Cardiac septum (tissue), 1 donor: ENCODE measurements at regions not wholly inside any gene's neighbourhood (a gene's known extent, or its start where the extent isn't known, plus 50 kb on each side); places are given as distances from the start of the nearest gene placed in this dataset.
"Not testable (repeated sequence)": the region's sequence is repeated elsewhere in the genome, so short reads cannot be mapped to it uniquely, and the experiment has no call there.

Experiments used
- DNase-seq: peaks from one replicate; pipeline ENCODE4 v3.0.0-alpha.2; 2020; ENCODE audit warnings: low spot score
- intact Hi-C: fragments of 100-400 bp; cut with DNase I; formaldehyde crosslinking; loops from one replicate; pipeline ENCODE4 v1.14.0; 2022
- donor health status: DM: no; HTN: no; CAD: no.

- intact Hi-C loops, result no loop called here
- no peak for DNase-seq
These were observed 1650.0 kb upstream of the CDH6 start for GRCh38 chr5:29543501-29543900.

DNA sequence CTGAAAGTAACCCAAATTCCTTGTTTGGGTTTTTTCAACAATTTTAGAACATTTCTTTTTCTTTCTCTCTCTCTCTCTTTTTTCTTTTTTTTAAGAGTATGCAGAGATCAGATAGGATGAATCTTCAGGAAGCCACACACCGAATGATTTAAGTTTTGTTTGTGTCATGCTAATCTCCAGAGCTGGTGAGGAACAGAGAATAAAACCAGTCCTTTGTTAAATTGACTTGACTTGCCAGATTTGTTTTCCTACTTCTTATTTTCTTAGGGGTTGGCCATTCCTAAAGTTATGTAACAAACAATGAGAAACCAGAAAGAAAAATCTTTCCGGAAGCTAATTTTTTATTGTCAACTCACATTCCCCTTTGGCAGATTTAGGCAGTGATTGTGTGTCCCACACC, 1669.3 kb upstream of the CDH6 start:
- intact Hi-C loops, result no loop called here
- no peak for DNase-seq

- intact Hi-C loops, result no loop called here
- no peak for DNase-seq
These were observed 1675.3 kb upstream of the CDH6 start for GRCh38 chr5:29518176-29518575.

DNA sequence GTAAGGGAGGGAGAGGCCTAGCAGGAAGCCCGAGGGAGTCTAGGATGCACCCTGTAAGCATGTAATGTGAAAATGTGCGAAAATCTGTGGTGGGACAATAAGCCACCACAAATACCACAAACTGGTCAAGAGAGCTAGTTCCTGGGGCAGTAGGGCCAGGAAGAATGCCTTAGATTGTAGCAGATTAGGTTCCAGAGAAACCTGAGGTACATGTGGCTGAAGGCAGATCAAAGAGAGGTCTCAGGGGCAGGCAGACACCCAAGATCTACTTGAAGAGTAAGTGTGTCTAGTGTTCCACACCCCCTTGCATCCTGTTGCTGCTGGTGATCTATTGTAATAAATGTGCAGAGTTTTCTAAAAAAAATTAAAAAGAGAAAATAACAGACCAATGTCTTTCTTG, 1677.3 kb upstream of the CDH6 start:
- intact Hi-C loops, result no loop called here
- no peak for DNase-seq

DNA sequence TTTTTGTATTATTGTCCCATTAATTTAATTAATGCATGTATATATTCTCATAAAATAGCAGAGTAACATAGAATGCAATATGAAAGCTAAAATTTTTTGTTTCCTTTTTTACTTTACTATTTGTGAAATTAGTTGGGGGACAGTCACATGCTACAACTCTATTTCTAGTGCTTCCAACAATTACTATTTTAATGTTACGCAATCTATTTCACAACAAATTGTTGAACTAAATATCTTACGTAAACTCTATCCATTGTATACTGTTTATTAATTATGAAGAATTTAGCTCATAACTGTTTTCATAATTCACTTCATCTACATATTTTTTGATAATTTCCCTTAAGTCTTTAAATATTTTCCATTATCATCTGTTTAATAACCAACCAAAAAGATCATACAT, 1685.4 kb upstream of the CDH6 start:
- intact Hi-C loops, result no loop called here
- no peak for DNase-seq

DNA sequence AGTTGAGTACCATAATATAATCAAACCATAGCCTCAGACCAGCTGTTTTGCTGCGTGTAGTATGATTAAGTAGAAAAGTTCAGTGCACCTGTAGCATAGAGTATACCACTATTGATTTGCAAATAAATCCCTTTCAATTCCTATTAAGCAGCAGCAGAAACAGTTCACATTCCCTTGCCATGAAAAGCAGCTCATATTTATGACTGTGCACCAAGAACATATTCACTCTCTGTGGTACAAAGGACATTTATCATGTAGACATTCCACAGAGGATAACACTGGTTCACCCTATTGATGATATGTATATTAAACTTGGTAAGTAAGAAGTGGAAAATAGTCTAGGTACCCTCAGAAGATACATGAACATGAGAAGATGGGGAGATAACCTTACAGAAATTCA, 1689.1 kb upstream of the CDH6 start:
- intact Hi-C loops, result no loop called here
- DNase-seq, result no peak

DNA sequence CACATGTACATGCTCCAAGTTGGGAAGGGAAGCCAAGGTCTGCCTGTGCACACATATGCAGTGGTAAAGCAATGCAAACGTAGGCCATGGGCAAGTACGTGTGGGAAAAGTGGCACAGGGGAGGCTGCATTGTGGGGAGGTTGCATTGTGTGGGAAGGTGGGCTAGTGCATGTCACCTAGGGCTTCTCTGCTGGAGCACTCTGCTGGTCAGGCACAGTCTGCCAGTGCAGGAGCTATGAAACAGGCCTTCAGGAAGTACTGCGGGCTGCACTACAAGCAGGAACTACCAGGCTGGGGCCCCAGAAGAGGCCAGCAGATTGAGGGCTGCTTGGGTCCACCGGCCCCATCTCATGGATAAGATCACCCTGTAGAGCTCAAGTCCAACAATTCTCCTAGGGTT, 1694.6 kb upstream of the CDH6 start:
- intact Hi-C loops, result no loop called here
- DNase-seq, result no peak

GRCh38 chr5:29498412-29498811, 1695.1 kb upstream of the CDH6 start:
- no peak for DNase-seq
- intact Hi-C loops, result no loop called here

- intact Hi-C loops, result no loop called here
- no peak for DNase-seq
These were observed 1708.2 kb upstream of the CDH6 start for GRCh38 chr5:29485333-29485732.

DNA sequence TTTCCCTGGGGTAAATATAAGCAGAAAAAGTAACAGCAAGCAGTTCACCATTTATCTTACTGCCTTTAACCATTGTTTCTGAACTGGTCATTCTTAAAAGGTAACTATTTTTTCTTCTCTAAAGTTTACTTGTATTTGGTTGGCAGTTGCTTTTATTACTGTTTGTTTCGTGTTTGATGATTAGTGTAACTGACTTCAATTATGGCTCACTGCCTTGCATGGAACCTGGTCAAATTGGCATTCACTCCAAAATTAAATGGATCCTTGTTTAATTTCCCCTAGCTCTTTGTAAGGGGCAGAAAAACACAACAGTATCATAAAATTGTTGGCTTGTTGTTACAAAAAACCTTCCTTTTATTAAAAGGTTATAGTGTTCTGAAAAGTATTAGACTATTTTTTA, 1723.9 kb upstream of the CDH6 start:
- intact Hi-C loops, result no loop called here
- no peak for DNase-seq

- intact Hi-C loops, result no loop called here
- no peak for DNase-seq
These were observed 1731.2 kb upstream of the CDH6 start for GRCh38 chr5:29462241-29462640.

GRCh38 chr5:29460971-29461559, 1732.4 kb upstream of the CDH6 start:
- intact Hi-C loops, result no loop called here
- DNase-seq, result no peak

DNA sequence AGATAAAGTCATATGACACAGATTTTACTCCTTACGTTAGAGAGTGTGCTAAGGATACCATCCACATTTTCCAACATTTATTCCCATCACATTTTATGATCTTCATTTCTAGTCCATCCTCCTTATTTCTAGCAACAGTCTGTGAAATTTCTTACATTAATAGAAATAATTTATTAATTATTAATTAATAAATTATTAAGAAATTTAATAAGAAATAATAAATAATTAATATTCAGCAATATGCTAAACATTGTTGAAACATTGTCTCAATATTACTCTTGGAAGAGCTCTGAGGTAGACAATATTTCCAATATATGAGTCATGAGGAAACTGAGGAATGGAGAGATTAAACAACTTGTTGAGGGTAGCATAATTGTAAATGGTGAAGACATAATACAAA, 1742.5 kb upstream of the CDH6 start:
- DNase-seq, intact Hi-C loops: not testable (repeated sequence)

GRCh38 chr5:29414681-29415080, 1778.8 kb upstream of the CDH6 start:
- DNase-seq, result no peak
- intact Hi-C loops, result no loop called here

GRCh38 chr5:29412979-29413378, 1780.5 kb upstream of the CDH6 start:
- intact Hi-C loops, result no loop called here
- DNase-seq, result no peak

GRCh38 chr5:29402270-29402669, 1791.2 kb upstream of the CDH6 start:
- intact Hi-C loops, result no loop called here
- DNase-seq, result no peak

DNA sequence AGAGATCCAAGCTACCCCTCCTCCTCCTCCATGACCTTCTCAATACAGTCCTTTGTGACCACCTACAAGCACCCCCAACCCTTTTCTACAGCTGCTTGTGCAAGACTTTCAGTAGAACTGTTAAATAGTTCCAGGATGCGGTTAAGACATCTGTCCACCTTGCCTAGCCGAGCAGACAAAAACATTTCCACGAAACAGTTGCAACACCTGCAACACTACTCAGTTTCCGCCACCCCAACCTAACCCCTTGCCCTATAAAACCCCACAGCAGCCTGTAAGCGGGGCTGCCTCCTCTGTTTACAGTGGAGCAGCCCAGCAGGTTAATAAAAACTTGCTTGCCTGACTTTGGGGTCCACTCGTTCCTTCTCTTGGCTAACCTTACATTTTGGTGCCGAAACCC, 1803.5 kb upstream of the CDH6 start:
- no peak for DNase-seq
- intact Hi-C loops, result no loop called here

- DNase-seq, result no peak
- intact Hi-C loops, result no loop called here
These were observed 1806.1 kb upstream of the CDH6 start for GRCh38 chr5:29387384-29387783.

DNA sequence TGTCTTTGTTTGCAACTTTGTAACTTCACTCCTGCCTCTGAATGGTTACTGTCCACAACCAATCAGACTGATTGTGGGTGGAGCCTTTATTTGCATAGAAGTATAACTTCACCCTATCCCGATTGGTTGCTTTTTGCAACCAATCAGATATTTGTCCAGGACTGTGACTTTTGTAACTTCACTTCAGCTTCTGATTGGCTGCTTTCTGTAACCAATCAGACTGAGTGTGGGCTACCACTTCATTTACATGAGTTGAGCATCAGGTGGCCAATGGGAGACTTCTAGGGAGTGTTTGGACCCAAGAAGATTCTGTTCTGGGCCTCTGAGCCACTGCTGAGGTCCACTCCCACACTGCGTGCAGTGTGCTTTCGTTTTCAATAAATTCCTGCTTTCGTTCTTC, 1810.7 kb upstream of the CDH6 start:
- intact Hi-C loops, result no loop called here
- no peak for DNase-seq

DNA sequence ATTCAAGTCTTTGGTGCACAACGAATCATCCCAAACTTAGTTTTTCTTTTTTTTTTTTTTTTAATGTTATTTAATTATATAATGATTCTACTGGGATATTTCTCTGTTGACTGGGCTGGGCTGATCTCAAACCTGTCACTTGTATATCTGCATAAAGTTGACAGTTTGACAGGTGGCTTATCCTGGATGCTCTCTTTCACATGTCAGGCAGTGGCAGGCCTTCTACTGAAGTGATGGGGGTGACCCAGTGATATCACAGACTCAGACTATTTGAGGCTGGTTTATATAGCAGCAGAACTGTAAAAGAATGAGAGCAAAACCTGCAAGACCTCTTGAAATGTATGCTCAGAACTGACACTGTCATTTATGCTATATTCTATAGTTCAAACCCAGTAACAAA, 1813.5 kb upstream of the CDH6 start:
- no peak for DNase-seq
- intact Hi-C loops, result no loop called here

- DNase-seq, result no peak
- intact Hi-C loops, result no loop called here
These were observed 1813.9 kb upstream of the CDH6 start for GRCh38 chr5:29379619-29380018.

DNA sequence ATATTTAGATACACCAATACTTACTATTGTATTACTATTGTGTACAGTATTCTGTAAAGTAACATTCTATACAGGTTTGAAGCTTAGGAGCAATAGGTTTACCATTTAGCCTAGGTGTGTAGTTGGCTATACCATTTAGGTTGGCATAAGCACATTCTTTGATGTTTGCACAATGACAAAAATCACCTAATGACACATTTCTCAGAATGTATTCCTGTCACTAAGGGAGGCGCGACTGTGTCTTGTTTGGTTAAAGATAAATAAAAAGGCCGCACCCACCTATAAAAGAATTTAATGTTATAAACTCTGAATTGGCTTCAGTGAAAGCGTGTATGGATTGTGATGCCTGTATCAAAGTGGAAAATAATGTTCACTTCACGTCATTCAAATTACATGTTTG, 1815.4 kb upstream of the CDH6 start:
- intact Hi-C loops, result no loop called here
- DNase-seq, result no peak

GRCh38 chr5:29370248-29370647, 1823.2 kb upstream of the CDH6 start:
- intact Hi-C loops, result no loop called here
- DNase-seq, result no peak
